DMS114 treated with DMSO at 0.1 percent for 48 hours (cell line): ENCODE measurements at regions not wholly inside any gene's neighbourhood (a gene's known extent, or its start where the extent isn't known, plus 50 kb on each side); places are given as distances from the start of the nearest gene placed in this dataset.

Experiments
- DNase-seq: peaks from one replicate; lab custom pipeline; 2025; ENCODE audit not compliant: unreplicated experiment; lab: John Stamatoyannopoulos, UW

DNA sequence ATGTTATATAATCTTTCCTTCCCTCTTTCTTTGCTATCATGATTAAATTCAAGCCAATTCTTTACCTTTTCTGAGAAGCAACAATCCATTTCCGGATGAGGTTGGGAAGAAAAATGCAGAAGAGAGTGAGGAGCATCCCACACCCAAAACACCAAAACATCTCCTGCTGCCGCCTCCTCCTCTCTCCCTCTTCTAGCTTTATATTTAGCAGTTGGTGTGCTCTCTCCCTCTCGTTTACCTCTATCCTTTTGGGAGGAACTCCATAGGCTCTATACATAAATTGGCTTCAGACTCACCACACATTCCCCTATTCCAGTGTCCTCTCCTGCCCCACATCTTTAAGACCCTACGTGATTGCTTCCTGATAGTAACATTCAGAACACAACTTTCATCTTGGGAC is 332.2 kb upstream of the PLXNA2 start:
- no peak for DNase-seq

DNA sequence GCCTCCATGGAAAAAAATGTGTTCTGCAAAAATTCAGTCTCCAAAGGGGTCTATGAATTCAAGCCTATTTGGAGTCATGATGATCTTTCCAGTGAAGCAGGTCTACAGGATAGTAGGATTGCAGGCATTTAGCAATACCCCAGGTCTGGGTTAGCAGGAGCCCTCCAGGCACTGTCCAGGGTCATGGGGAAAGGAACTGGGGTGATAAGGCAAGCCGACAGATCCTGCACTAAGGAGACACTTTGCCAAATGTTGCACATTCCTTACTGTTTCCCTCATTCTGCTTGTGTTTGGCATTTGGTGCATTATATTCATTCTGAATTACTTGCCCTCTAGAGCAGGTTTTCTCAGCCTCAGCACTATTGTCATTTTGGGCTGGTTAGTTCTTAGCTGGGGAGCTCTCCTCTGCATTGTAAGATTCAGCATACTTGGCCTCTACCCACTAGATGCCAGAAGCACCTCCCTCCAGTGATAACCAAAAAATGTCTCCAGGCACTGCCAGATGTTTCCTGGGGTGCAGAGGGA is 333.3 kb upstream of the PLXNA2 start:
- no peak for DNase-seq

DNA sequence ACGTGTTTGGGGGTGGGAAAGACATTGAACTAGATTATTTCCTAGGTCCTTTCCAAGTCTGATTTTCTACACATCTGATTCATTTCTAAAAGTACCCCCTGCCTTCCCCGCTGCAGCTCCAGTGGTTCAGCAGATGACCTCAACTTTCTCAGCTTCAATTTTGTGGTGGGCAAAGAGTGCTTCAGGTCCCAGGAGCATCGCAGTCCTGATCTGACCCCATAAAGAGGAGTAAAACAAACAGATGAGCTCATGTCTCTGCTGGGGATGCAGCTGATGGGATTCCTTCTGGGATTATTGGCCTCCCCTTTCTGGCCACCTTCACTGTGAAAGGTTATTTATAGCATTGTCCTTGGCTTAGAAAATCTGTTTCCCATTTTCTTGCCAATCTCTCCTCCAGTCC is 337.0 kb upstream of the PLXNA2 start:
- no peak for DNase-seq

DNA sequence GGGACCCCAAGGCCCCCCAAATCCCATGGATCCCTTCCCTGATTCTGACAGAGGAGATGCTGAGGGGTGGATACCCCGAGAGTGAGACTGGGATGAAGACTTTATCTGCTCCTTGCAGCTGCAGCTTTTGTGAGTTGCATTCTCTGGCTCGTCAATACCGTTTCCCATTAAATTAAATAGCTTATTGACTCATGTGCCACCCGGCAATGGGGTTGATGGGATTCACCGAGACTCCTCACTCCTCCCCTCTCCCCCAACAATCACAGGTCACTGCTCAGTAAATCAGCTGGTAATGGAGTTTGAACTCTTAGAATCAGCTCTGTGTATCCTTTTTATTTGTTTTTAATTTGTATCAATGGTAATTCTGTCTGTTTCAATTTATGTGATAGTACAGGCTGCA is 337.5 kb upstream of the PLXNA2 start:
- no peak for DNase-seq

DNA sequence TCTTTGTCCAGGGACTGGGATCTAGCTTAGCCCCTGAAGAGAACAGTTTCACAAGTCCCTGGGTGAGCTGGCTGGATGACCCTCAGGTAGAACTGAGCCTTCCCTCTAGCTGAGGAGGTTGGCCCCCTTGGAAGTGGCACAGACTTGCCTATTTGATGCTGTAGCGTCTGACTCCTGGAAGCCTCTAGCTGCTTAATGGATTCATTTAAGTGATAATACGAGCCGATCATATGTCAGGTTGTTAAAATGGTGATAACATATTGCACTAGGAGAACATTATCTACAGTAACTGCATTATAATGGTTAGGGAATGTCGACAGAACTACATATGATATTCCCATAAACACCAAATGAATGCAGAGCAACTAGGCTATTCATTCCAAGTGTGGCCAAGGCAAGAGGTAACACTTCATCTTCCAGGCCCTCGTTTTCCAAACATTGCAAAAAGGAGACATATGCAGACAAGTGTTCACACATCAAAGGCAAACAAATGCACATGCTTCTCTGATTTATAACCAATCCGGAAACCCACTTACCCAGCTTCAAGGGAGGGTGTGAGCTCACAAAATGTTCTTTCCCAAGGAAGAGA is 340.1 kb upstream of the PLXNA2 start:
- no peak for DNase-seq

DNA sequence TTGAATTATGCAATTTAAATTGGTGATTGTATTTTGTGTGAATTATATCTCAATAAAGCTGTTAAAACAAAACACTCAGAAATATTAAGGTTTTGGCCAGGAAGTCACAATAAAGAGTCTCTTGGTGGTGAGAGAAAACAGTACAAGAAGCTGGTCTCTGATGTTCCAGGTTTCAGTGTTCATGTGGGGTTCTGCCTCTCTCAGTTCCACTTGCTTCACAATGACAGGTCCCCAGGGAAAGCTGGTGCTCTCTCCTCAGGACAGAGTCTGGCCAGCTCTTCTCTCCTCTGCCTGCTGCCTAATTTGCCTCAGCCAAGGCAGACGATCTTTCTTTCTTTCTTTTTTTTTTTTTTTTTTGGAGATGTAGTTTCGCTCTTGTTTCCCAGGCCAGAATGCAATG is 342.9 kb upstream of the PLXNA2 start:
- DNase-seq: no peak

DNA sequence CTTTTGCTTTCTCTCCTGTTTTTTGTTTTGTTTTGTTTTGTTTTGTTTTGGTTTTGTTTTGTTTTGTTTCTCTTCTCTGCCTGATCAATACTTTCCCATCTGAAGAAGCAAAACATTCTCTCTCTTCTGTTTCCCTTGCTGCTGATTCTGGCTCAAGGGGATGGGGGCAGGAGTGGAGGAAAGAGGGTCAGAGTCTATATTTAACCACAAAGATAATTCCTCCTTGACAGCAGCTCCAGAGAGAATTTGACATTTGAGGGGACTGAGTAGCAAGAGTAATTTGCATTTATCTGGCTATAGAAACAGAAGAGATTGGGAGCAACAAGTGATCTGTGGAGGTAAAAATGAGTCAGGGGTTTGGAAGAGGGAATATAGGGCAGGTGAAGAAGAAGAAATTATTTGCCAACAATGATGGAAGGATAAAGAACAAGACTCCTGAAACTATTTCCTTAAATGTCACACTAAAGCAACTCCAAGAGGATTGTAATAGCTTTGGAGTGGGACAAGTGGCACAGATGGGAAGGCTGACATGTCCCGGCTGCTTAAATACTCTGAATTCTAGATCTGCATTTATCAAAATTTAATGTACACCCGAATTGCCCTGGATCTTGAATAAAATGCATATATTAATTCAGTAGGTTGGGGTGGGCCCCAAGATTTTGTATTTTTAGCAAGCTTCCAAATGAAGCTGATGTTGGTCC is 349.3 kb upstream of the PLXNA2 start:
- no peak for DNase-seq

DNA sequence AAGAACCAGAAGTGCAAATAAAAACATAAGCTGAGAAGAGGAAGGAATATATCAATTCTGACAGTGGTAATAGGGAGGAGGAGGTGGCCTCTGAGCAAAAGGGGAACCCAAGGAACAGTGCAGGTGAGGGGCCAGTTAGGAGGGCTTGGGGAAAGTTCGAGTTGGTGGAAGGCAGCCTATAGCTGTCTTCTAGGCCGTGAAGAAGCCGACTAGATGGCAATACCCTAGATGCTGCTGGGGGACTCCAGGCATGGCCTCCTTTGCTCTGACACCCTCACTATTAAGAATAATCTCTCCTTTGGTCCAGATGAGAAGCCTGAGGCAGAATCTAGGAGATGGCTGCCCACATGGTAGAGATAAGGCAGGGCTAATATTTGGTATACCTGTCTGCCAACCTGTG is 351.1 kb upstream of the PLXNA2 start:
- no peak for DNase-seq

DNA sequence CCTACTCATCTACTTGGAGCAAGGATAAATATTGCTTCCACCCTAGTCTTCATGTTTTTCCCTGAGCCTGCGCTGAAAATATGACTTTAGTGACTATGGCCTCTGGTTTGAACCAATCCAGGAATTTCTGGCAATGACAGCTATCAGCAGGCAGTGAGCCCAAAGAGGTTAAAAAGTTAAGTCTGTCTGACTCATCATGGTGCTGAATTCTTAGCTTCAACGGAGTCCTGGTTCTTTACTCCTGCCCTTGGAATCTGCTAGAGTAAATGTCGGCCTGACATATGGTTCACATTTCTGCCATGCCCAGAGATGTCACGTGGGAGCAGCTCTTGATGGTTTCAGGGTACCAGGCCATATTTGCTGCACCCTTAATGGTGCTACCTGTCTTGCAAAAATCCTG is 351.6 kb upstream of the PLXNA2 start:
- DNase-seq: no peak

DNA sequence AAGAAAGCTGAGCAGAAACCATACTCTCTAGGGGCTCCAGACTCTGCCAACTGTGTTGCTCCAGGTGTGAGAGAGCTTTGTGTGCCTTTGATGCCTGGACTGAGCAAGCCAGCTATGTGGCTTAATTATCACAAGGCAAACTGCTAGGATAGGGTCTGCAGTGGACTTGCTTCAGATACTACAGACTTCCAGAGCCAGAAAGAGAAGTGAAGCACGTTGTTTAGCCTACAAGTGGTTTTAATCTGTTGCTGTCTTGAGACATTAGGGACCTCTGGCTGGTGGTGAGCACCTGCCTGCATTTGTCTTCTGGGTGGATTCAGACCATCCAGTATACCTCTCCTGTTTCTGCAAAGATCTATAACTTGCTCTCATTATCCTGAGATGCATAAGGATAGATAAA is 353.4 kb upstream of the PLXNA2 start:
- no peak for DNase-seq

DNA sequence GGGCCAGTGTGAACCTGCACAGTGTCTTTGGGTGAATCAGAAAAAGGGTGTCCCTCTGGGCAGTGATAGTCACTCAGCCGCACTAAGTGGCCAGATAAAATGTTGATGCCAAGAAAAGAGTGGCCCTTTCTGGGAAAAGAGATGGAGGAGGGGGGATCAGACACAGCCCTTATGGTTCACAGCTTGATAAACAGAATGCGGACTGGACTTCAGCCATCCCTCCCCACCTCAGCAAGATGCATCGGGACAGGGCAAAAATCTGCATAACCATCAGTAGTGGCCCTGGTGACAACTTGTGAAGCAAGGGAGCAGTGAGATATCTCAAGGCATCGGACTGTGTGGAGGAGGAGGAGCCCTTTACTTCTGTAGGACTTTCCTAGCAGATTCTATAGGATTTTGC is 353.8 kb upstream of the PLXNA2 start:
- DNase-seq: no peak

DNA sequence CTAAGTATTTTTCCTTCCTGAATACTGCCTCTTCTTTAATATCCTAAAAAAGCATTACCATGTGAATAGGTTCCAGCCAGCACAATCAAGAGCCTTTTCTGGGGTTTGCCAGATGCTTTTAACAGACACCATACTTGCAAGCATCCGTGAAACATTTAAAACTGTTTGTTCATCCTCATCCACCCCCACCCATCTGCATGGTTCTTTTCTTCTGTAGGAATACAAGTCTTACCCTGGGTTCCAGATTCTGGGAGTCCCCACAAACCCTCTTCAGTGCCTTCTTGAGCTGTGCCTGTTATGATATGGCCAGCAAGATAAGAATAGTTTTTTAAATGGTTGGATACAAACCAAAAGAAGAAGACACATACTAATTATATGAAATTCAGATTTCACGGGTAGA is 354.9 kb upstream of the PLXNA2 start:
- no peak for DNase-seq

DNA sequence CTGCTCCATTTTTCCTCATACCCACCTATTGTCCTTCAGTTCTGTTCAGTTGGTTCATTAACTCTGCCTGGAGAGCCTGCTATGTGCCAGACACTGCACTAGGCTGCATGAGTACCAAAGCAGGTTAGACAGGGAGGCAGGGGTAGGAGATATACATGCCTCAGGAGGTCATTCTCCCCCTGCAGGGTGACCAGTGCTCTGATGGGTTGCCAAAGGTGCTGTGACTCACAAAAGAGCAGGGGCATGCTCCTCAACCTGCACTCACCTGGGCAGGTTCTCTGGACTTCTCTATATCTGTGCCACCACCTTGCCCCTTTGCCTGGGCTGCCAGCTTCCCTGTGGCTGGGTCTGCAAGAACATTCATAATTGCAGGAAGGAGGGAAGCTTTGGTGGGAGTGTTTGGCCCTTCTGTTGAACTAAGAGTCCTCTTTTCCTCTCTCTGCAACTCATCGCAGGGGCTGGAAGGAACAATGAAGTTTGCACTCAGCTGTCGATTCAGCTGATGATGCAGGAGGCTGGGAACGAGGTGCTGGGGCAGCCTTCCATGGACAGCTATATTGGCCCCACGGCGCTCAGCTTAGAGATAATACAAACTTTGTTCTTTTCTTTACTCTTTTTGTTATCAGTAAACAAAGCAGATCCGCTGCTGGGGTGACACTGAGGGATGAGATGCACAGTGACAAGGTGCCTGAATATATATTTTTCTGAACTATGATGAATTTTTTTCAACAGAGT is 356.4 kb upstream of the PLXNA2 start:
- no peak for DNase-seq

DNA sequence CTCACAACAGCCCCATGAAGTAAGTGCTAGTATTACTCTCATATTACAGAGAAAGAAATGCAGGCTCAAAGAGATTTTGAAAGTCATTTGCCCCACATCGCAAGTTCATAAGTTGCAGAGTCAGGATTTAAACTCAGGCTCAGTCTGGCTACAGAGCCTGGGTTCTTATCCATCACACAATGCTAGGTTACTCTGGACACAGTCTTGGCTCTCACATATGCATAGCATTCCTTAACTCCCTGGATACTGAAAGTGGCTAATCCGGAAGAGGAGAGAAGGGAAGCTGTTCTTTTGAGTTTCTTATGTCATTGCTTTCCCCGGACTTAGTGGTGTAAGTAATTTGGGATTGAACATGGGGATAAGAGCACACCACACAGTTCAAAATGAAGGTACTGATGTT is 357.4 kb upstream of the PLXNA2 start:
- no peak for DNase-seq

DNA sequence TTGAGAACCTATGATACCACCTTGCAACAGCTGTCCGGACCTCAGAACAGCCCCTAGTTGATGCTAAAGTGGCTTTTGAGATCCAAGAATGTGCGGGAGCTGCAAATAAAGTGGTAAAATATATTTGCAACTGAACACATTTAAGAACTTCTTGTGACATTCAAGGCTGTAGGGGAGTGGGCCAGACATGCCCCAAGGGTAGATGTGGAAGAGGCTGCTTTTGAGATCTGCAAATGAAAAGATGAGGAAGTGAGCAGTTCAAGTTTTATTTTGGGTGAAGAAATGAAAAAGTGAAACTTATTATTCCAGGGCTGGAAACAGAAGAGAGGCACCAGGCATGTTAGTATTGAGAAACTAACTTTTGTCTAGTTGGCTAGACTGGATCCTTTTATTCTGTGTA is 359.5 kb upstream of the PLXNA2 start:
- DNase-seq: no peak

DNA sequence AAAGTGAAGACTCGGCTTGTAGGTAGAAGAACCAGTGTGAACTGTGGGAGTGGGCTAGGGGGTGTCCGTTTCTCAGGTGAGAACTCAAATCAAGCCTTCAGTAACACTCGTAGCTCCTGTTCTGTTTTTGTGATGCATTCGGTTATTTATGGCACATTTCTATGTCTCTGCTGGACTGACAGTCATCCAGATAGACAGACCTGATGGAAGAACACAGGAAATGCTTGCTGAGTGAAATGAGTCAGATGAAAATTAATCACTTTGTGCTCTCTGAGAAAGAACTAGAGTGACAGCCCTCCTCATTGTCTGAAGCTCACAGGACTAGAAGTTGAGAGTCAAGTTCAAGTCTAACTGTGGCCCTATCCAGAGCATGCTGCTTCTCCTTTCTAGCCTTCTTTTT is 360.1 kb upstream of the PLXNA2 start:
- DNase-seq: no peak

DNA sequence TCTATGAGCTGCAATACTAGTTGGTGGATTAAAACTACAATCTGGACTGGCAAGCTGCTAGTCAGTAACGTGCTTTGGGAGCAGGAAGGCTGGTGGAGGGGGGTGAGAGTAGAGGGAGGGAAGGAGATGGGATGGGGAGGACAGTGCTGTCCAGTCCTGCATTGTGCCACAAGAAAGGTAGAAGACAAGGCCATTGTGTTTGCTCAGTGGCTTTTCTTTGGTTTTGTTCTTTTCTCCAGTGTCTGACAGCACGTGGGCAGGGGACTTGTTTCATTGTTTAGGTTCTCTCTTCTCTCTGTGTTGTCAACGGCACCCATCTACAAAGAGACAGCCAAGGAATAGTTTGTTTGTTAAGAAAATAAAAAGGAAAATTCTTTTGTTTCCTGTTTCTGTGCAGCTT is 362.8 kb upstream of the PLXNA2 start:
- DNase-seq: no peak

DNA sequence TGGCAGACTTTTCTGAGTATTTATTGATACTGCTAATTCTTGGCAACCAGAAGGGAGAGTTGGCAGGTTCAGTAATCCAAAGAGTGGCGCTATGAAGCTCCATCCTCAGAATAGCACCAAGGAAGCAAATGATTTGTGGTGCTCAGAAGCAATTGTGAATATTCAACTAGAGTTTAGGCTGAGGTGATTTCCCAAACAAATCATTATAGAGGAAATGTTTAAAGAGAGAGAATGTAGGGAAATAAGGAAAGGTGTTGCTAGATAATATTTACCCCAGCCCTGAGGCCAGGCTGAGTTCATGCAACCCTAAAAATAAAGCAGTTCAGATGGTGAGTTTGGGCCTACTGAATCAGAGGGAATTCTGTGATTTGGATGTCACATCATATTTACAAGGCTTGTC is 363.4 kb upstream of the PLXNA2 start:
- DNase-seq: no peak

DNA sequence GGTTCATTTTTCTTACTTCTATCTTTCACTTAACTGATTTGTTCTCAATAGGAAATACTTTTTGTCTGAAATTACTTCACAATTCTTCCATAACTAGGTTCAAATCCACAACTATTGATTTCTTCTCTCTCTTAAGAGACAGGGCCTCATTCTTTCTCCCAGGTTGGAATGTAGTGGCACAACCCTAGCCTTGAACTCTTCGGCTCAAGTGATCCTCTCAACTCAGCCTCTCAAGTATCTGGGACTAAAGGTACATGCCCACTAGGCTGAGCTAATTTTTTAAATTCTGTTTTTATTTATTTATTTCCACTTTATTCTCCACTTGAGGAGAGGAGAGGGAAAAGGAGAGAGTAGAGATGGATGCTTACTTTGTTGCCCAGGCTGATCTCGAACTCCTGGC is 370.4 kb upstream of the PLXNA2 start:
- no peak for DNase-seq

DNA sequence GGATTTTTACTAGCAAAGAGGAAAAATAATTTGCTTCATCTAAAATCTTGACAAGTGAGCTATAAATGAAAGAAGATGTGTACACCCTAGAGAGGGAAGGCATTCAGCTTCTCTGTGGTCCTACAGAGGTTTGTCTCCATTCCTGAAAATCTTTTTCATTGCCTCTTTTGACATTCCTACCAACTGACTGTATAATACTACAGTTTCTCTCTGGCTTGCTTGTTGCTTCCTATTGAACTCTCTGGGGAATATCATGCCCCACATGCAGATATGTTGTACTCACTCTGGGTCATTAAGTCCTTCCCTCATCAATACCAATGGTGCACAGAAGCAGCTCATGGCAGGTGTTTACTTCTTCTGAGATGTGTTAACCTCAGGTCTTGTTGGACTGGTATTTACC is 371.2 kb upstream of the PLXNA2 start:
- DNase-seq: no peak

DNA sequence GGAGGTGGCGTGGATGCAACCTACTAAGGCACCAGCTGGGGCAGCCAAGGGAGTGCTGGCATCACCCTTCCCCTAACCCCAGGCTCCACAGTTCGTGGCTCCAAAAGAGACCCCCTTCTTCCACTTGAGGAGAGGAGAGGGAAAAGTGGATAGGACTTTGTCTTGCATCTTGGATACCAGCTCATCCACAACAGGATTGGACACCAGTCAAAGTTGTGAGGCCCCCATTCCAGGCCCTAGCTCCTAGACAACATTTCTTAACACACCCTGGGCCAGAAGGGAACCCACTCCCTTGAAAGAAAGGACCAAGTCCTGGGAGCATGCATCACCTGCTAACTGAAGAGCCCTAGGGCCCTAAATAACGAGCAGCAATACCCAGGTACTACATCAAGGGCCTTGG is 372.6 kb upstream of the PLXNA2 start:
- no peak for DNase-seq
